ENCODE measurements at regions not wholly inside any gene's neighbourhood (a gene's known extent, or its start where the extent isn't known, plus 50 kb on each side); places are given as distances from the start of the nearest gene placed in this dataset.

GRCh38 chr5:91730026-91730425 lies 346.9 kb upstream of the ARRDC3 start:
- TF ChIP-seq CTCF (conservative IDR thresholded peaks at IDR 0.05; ENCODE audit: low read depth, low read length), result no peak
- H3K4me3 ChIP-seq (ENCODE audit: low read depth, low read length), result no peak overlapping the region
- no peak for DNase-seq (ENCODE audit: low read depth)

DNA sequence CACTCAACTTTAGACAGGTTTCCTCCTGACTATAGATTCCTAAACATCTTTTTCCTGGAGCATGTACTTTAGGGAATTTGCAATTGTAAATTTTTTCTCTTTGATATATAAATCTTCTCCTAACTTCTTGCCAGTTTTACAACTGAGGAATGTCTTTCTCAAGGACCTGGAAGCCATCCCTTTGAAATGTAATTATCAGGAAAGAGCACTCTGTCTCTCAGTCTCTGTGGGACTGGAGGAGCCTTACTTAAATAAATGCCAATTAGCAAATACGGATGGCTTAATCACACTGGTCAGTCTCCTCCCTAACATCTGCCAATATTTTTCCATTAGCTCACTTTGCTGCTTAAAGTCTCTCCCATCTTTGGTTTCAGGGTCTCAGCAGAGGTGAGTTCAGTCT lies 344.3 kb upstream of the ARRDC3 start:
- no peak for TF ChIP-seq CTCF (conservative IDR thresholded peaks at IDR 0.05; ENCODE audit: low read depth, low read length)

GRCh38 chr5:91722736-91723467 lies 339.8 kb upstream of the ARRDC3 start:
- no peak overlapping the region for H3K4me3 ChIP-seq (ENCODE audit: low read depth, low read length)
- TF ChIP-seq CTCF (conservative IDR thresholded peaks at IDR 0.05; ENCODE audit: low read depth, low read length), result no peak
- DNase-seq (ENCODE audit: low read depth), result no peak

More for the DNA sequence above, 344.3 kb upstream of the ARRDC3 start:
- DNase-seq (ENCODE audit: low read depth), result no peak
- no peak overlapping the region for H3K4me3 ChIP-seq (ENCODE audit: low read depth, low read length)

DNA sequence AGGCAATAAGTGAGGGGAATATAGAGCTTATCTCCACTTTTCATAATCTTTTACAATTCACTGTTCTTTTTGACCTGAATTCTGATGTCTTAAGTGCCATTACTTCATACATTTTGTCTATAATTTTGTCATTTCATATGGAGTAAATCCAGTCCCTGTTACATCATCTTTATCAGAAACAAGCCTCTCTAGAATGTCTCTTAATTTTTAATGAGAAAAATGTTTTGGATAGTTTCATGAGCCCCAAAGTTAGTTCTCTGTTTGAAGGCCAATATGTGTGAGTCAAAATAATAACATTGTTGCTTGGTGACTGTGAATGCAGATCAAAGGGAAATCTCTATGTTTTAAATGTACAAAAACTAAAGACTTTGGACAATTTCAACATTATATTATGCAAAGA lies 329.6 kb upstream of the ARRDC3 start:
- no peak for DNase-seq (ENCODE audit: low read depth)
- no peak overlapping the region for H3K4me3 ChIP-seq (ENCODE audit: low read depth, low read length)
- no peak for TF ChIP-seq CTCF (conservative IDR thresholded peaks at IDR 0.05; ENCODE audit: low read depth, low read length)

- no peak overlapping the region for H3K4me3 ChIP-seq (ENCODE audit: low read depth, low read length)
- DNase-seq (ENCODE audit: low read depth), result no peak
- TF ChIP-seq CTCF (conservative IDR thresholded peaks at IDR 0.05; ENCODE audit: low read depth, low read length), result no peak
Observed at GRCh38 chr5:91707521-91707841, 324.4 kb upstream of the ARRDC3 start.

DNA sequence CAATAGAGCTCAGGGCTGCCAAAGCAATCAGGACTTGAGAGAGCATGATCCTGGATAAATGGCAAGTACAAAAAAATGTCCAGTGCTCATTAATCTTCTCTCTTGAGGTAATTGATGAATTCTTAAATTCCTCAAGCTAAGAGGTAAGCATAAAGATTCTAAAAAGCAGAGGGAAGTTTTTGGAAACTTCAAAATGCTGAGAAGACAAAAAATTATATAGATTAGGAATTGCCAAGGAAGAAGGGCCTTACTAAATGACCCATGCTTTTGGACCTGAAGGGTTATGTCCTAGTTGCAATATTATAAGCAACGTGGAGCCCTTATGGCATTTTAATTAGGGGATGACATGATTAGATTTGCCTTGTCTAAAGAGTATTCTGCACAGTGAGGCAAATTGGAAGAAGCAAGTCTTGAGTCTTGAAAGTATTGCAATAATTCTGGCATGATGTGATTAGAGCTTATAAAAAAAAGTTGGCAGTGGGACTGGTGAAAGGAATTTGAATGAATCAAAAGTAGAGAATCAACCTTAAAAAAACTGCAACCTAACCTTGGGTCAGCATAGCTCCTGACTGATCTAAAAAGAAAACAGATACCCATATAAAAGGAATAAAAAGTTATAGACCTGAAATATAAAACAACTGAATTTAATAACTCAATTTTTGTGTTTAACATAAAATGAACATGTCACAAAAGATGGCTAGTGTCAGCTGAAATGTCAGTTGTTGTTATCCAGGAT lies 323.8 kb upstream of the ARRDC3 start:
- no peak for TF ChIP-seq CTCF (conservative IDR thresholded peaks at IDR 0.05; ENCODE audit: low read depth, low read length)
- DNase-seq (ENCODE audit: low read depth), result no peak

GRCh38 chr5:91703128-91703527 lies 320.0 kb upstream of the ARRDC3 start:
- no peak for TF ChIP-seq CTCF (conservative IDR thresholded peaks at IDR 0.05; ENCODE audit: low read depth, low read length)
- no peak overlapping the region for H3K4me3 ChIP-seq (ENCODE audit: low read depth, low read length)
- DNase-seq (ENCODE audit: low read depth), result no peak

More for the DNA sequence above, 323.8 kb upstream of the ARRDC3 start:
- no peak overlapping the region for H3K4me3 ChIP-seq (ENCODE audit: low read depth, low read length)

Data from epithelial cell of proximal tubule (primary cell).